ENCODE measurements at regions not wholly inside any gene's neighbourhood (a gene's known extent, or its start where the extent isn't known, plus 50 kb on each side); places are given as distances from the start of the nearest gene placed in this dataset.

- TF ChIP-seq EZH2phosphoT487 (IDR thresholded peaks at IDR 0.05) (no peak), CTCF (IDR thresholded peaks at IDR 0.05) (no peak)
These were observed 121.7 kb upstream of the GLI2 start for GRCh38 chr2:120613742-120614571.
